Endothelial cell of umbilical vein (primary cell): ENCODE measurements at regions not wholly inside any gene's neighbourhood (a gene's known extent, or its start where the extent isn't known, plus 50 kb on each side); places are given as distances from the start of the nearest gene placed in this dataset.

Experiments
- POLR2AphosphoS5 ChIP-seq: IDR thresholded peaks from 2 replicates; pipeline ENCODE4 v1.6.1; 2012; ENCODE audit warnings: low read depth, mild to moderate bottlenecking, control low read depth, low read length, moderate library complexity; ENCODE audit not compliant: insufficient read depth
- TF ChIP-seq, protein P1 (sequence below), 2 donors: IDR thresholded peaks; 1 replicate in 1 of 2; 2 replicates in 1 of 2; pipeline ENCODE4 v1.5.1; 2011; ENCODE audit warnings: low read length in 2 of 2, mild to moderate bottlenecking in 2 of 2, moderate library complexity in 2 of 2, control low read depth in 1 of 2, inconsistent platforms in 1 of 2, low read depth in 1 of 2; ENCODE audit not compliant: insufficient read depth in 1 of 2; ENCODE audit errors: extremely low read depth in 1 of 2

DNA sequence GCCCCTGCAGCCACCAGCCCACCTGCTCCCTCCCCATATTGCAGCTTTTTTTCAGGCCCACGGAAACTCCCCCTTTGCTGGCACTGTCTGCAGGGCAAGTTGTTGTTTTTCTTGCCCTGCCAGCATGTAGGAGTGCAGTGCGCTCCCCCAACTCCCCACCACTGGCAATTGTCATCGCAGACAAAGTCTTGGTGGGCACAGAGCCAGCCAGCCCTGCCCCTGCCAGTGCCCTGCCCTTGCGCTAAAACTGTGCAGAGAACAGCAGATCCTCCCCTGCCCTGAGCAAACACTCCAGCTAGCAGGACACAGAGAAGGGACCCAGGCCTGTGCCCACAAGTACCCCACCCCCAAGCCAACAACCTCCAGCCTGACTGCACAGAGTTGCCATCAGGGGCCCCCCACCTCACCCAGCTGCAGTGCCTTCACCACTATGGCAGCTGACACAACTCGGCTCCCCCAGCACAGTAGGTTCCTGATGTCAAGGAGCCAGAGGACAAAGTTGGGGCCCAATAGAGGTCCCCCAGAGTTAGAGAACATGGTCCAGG is 158.1 kb upstream of the ARHGAP42 start:
- TF ChIP-seq, protein P1, sequence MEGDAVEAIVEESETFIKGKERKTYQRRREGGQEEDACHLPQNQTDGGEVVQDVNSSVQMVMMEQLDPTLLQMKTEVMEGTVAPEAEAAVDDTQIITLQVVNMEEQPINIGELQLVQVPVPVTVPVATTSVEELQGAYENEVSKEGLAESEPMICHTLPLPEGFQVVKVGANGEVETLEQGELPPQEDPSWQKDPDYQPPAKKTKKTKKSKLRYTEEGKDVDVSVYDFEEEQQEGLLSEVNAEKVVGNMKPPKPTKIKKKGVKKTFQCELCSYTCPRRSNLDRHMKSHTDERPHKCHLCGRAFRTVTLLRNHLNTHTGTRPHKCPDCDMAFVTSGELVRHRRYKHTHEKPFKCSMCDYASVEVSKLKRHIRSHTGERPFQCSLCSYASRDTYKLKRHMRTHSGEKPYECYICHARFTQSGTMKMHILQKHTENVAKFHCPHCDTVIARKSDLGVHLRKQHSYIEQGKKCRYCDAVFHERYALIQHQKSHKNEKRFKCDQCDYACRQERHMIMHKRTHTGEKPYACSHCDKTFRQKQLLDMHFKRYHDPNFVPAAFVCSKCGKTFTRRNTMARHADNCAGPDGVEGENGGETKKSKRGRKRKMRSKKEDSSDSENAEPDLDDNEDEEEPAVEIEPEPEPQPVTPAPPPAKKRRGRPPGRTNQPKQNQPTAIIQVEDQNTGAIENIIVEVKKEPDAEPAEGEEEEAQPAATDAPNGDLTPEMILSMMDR (IDR thresholded peaks at IDR 0.05; ENCODE audit: extremely low read depth in 1 of 2, insufficient read depth in 1 of 2, low read depth in 1 of 2, low read length in 2 of 2) = no peak
- TF ChIP-seq POLR2AphosphoS5 = no peak
